IMR-90 (cell line): ENCODE measurements at regions not wholly inside any gene's neighbourhood (a gene's known extent, or its start where the extent isn't known, plus 50 kb on each side); places are given as distances from the start of the nearest gene placed in this dataset.
A peak's percentile ranks its signal among the peaks of the same experiment; 100 is the strongest.

Source experiments
- ATAC-seq: fragments of 200-7000 bp; cut with Tn5 transposase; 2 replicates; pipeline ENCODE4 v1.9.1; 2020; ENCODE audit warnings: low read depth, mild to moderate bottlenecking, moderate library complexity
- BruUV-seq: library from RNA; stranded (reverse); fragments of 400-500 nt; replicated peaks from 2 replicates; lab custom pipeline; 2021; lab: Mats Ljungman, UMichigan
- CTCF ChIA-PET: fragments of 300-600 bp; formaldehyde crosslinking; extraction: SDS; loops from one replicate; lab custom pipeline; 2021; ENCODE audit warnings: antibody characterized with exemption; lab: Yijun Ruan, JAX
- POLR2A ChIA-PET: fragments of 300-600 bp; sonication (Branson Sonifier 250); formaldehyde crosslinking; loops from one replicate; lab custom pipeline; 2022; ENCODE audit warnings: antibody characterized with exemption; ENCODE audit not compliant: unreplicated experiment; lab: Charles Lee
- DNase-seq: peaks from one replicate; pipeline ENCODE4 v3.0.0; 2013
- H2AFZ ChIP-seq: replicated peaks from 2 replicates; pipeline ENCODE3; 2013; ENCODE audit warnings: low read length, mild to moderate bottlenecking; ENCODE audit not compliant: poor library complexity
- H2AK5ac ChIP-seq: 2 replicates; pipeline ENCODE4 v1.6.1; 2013; ENCODE audit warnings: low read depth, low read length, inconsistent platforms
- H2AK9ac ChIP-seq: replicated peaks from 2 replicates; pipeline ENCODE3; 2013; ENCODE audit warnings: mild to moderate bottlenecking, low read depth, low read length, moderate library complexity; ENCODE audit not compliant: poor library complexity
- H2BK120ac ChIP-seq: 2 replicates; pipeline ENCODE4 v1.6.1; 2013; ENCODE audit warnings: low read depth, low read length, inconsistent platforms
- H2BK15ac ChIP-seq: 3 replicates; pipeline ENCODE4 v1.6.1; 2013; ENCODE audit warnings: low read depth, low read length, inconsistent platforms
- H2BK20ac ChIP-seq: 2 replicates; pipeline ENCODE4 v1.6.1; 2013; ENCODE audit warnings: low read depth, mild to moderate bottlenecking, inconsistent platforms, low read length, moderate library complexity
- H2BK5ac ChIP-seq: 2 replicates; pipeline ENCODE4 v1.6.1; 2013; ENCODE audit warnings: mild to moderate bottlenecking, low read depth, low read length, inconsistent platforms; ENCODE audit not compliant: poor library complexity, severe bottlenecking
- H3K14ac ChIP-seq: replicated peaks from 2 replicates; pipeline ENCODE4 v1.6.1; 2013; ENCODE audit warnings: low read depth, low read length, inconsistent platforms
- H3K18ac ChIP-seq: 2 replicates; pipeline ENCODE4 v1.6.1; 2013; ENCODE audit warnings: low read depth, low read length, control low read depth
- H3K23ac ChIP-seq: 2 replicates; pipeline ENCODE4 v1.6.1; 2013; ENCODE audit warnings: low read depth, low read length, inconsistent platforms
- H3K27ac ChIP-seq: 2 replicates; pipeline ENCODE4 v1.5.1; 2013; ENCODE audit warnings: mild to moderate bottlenecking, control low read depth, low read length; ENCODE audit not compliant: insufficient read depth
- H3K27me3 ChIP-seq: 2 replicates; pipeline ENCODE4 v1.6.1; 2013; ENCODE audit warnings: low read length; ENCODE audit not compliant: control insufficient read depth, insufficient read depth
- H3K36me3 ChIP-seq: 2 replicates; pipeline ENCODE4 v1.6.1; 2013; ENCODE audit warnings: low read length, mixed read lengths; ENCODE audit not compliant: control insufficient read depth, insufficient read depth
- H3K4ac ChIP-seq: 2 replicates; pipeline ENCODE4 v1.6.1; 2013; ENCODE audit warnings: low read depth, low read length, inconsistent platforms
- H3K4me1 ChIP-seq: 2 replicates; pipeline ENCODE4 v1.6.1; 2013; ENCODE audit warnings: low read length, mixed read lengths; ENCODE audit not compliant: control insufficient read depth, insufficient read depth
- H3K4me2 ChIP-seq: 2 replicates; pipeline ENCODE4 v1.6.1; 2013; ENCODE audit warnings: low read depth, mild to moderate bottlenecking, control low read depth, low read length, moderate library complexity
- H3K4me3 ChIP-seq: 2 replicates; pipeline ENCODE4 v1.5.1; 2013; ENCODE audit warnings: low read depth, mild to moderate bottlenecking, control low read depth, low read length, moderate library complexity; ENCODE audit not compliant: insufficient read depth
- H3K56ac ChIP-seq: 2 replicates; pipeline ENCODE4 v1.6.1; 2013; ENCODE audit warnings: low read length, inconsistent platforms; ENCODE audit not compliant: insufficient read depth; ENCODE audit errors: extremely low read depth
- H3K79me1 ChIP-seq, 2 experiments: 2 replicates each; pipeline ENCODE4 v1.6.1; 2013; ENCODE audit warnings: low read length in 2 of 2, inconsistent platforms in 1 of 2, low read depth in 1 of 2
- H3K9ac ChIP-seq: 2 replicates; pipeline ENCODE4 v1.6.1; 2013; ENCODE audit warnings: low read depth, low read length, control low read depth
- H3K9me1 ChIP-seq: 2 replicates; pipeline ENCODE4 v1.6.1; 2013; ENCODE audit warnings: low read length, inconsistent platforms; ENCODE audit not compliant: insufficient read depth
- H3K9me3 ChIP-seq: 2 replicates; pipeline ENCODE4 v1.6.1; 2013; ENCODE audit warnings: low read length; ENCODE audit not compliant: control insufficient read depth, insufficient read depth
- H4K20me1 ChIP-seq: 2 replicates; pipeline ENCODE4 v1.6.1; 2013; ENCODE audit warnings: low read length, inconsistent platforms; ENCODE audit not compliant: insufficient read depth
- H4K5ac ChIP-seq: 2 replicates; pipeline ENCODE4 v1.6.1; 2013; ENCODE audit warnings: mild to moderate bottlenecking, low read depth, low read length, control low read depth
- H4K8ac ChIP-seq, 2 experiments: 2 replicates each; pipeline ENCODE4 v1.6.1; 2013; ENCODE audit warnings: low read depth in 2 of 2, low read length in 2 of 2, control low read depth in 1 of 2, inconsistent platforms in 1 of 2
- H4K91ac ChIP-seq: 2 replicates; pipeline ENCODE4 v1.6.1; 2013; ENCODE audit warnings: low read depth, low read length, inconsistent platforms; ENCODE audit not compliant: insufficient read depth
- BHLHE40 ChIP-seq: fragments of 150-350 bp; IDR thresholded peaks from 2 replicates; pipeline ENCODE4 v1.6.1; 2016; ENCODE audit warnings: mild to moderate bottlenecking, low read depth, low read length
- CEBPB ChIP-seq: IDR thresholded peaks from 2 replicates; pipeline ENCODE4 v1.6.1; 2012; ENCODE audit warnings: low read depth, low read length, improper control_type of control experiment
- CHD1 ChIP-seq: IDR thresholded peaks from 2 replicates; pipeline ENCODE4 v1.6.1; 2012; ENCODE audit warnings: low read depth, low read length, improper control_type of control experiment
- FOS ChIP-seq: fragments of 150-350 bp; IDR thresholded peaks from 2 replicates; pipeline ENCODE4 v1.6.1; 2016; ENCODE audit warnings: low read depth, low read length
- MAFK ChIP-seq: IDR thresholded peaks from 2 replicates; pipeline ENCODE4 v1.6.1; 2012; ENCODE audit warnings: low read depth, low read length, improper control_type of control experiment
- MAZ ChIP-seq: IDR thresholded peaks from 2 replicates; pipeline ENCODE4 v1.6.1; 2012; ENCODE audit warnings: low read depth, mild to moderate bottlenecking, low read length, improper control_type of control experiment, moderate library complexity, borderline replicate concordance
- MXI1 ChIP-seq: IDR thresholded peaks from 2 replicates; pipeline ENCODE4 v1.6.1; 2012; ENCODE audit warnings: low read depth, mild to moderate bottlenecking, low read length, moderate library complexity, borderline replicate concordance
- NFE2L2 ChIP-seq: fragments of 150-350 bp; IDR thresholded peaks from 2 replicates; pipeline ENCODE4 v1.6.1; 2016; ENCODE audit warnings: low read depth, mild to moderate bottlenecking, low read length
- POLR2A ChIP-seq: IDR thresholded peaks from 2 replicates; pipeline ENCODE4 v1.6.1; 2012; ENCODE audit warnings: mild to moderate bottlenecking, low read depth, low read length
- RAD21 ChIP-seq: IDR thresholded peaks from 2 replicates; pipeline ENCODE4 v1.6.1; 2012; ENCODE audit warnings: low read length, improper control_type of control experiment
- RCOR1 ChIP-seq: IDR thresholded peaks from 2 replicates; pipeline ENCODE4 v1.6.1; 2012; ENCODE audit warnings: mild to moderate bottlenecking, low read length, improper control_type of control experiment; ENCODE audit not compliant: insufficient replicate concordance
- RFX5 ChIP-seq: IDR thresholded peaks from 2 replicates; pipeline ENCODE4 v1.8.0; 2012; ENCODE audit warnings: low read depth, mild to moderate bottlenecking, low read length, moderate library complexity
- SMC3 ChIP-seq: fragments of 150-350 bp; IDR thresholded peaks from 2 replicates; pipeline ENCODE4 v1.6.1; 2016; ENCODE audit warnings: low read depth, mild to moderate bottlenecking, antibody characterized with exemption, low read length, moderate library complexity
- WGBS, 2 experiments: methylation state at CpG; one replicate each; pipeline versions ENCODE4 v1.1.5 to v1.1.7; 2013; ENCODE audit warnings: missing lambda C conversion rate in 2 of 2; ENCODE audit not compliant: insufficient read length in 1 of 2; ENCODE audit errors: extremely low coverage in 2 of 2; 5-methylcytosine and 5-hydroxymethylcytosine counted together
- dilution Hi-C: fragments of 300-500 bp; cut with HindIII; formaldehyde crosslinking; loops from one replicate; pipeline ENCODE4 v1.14.3; 2018; ENCODE audit warnings: low sequenced_read_pairs; ENCODE audit not compliant: unreplicated experiment
- in situ Hi-C: fragments of 300-500 bp; cut with MboI; formaldehyde crosslinking; loops from 3 replicates; pipeline ENCODE4 v1.14.3; 2019; ENCODE audit warnings: low sequenced_read_pairs, inconsistent platforms, mixed read lengths
- intact Hi-C: fragments of 100-400 bp; cut with micrococcal nuclease; formaldehyde crosslinking; loops from 2 replicates; pipeline ENCODE4 v1.10.0; 2022
- TF ChIP-seq, protein P1 (sequence below): fragments of 150-350 bp; IDR thresholded peaks from 2 replicates; pipeline ENCODE4 v1.6.1; 2016; ENCODE audit warnings: low read depth, mild to moderate bottlenecking, low read length, moderate library complexity, borderline replicate concordance
- TF ChIP-seq, protein P2 (sequence below): conservative IDR thresholded peaks from 2 replicates; pipeline ENCODE4 v1.5.1; 2012; ENCODE audit warnings: mild to moderate bottlenecking, low read depth, low read length, improper control_type of control experiment
- TF ChIP-seq, protein P3 (sequence below): fragments of 150-350 bp; IDR thresholded peaks from 2 replicates; pipeline ENCODE4 v1.6.1; 2017; ENCODE audit warnings: mild to moderate bottlenecking, antibody characterized with exemption, low read length, low read depth

DNA sequence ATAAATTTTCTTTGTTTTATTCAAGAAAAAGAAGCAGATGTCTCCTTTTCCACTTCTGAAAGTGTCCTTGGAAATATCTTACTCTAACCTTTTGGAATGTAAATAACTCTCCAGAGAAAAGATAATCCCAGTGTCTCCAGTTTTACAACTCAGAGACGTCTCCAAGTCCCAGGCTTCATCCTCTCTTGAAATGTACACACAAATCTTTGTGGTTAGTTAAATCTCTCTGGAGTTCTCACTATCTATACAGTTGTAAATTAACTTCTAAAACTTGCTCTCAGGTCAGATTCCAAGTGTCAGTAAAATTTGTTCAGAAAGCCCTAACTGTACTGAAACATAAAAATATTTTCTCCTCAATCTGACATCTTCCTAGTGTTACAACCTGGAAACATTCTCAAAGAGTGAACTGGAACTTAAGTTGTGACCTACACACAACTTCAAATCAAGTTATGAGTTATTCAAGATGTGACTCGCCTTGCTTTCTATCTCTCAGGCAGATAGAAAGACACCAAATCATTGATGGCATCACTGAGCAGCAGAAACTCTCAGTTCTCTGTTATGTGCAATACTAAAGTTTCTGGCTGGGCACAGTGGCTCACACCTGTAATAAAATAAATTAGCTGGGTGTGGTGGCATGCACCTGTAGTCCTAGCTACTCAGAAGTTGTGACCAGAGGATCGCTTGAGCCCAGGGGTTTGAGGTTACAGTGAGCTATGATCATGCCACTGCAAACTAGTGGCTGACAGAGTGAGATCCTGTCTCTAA lies 284.2 kb downstream of the RCHY1 start:
- peak; percentile 7 for DNase-seq
- H2AK9ac ChIP-seq: no peak overlapping the region
- H3K27ac ChIP-seq: no peak overlapping the region
- H3K9me3 ChIP-seq: no peaks in the 10 kb centered on the region
- H4K20me1 ChIP-seq: no peaks in the 10 kb centered on the region
- no peak overlapping the region for H3K4me2 ChIP-seq
- H3K36me3 ChIP-seq: no peaks in the 10 kb centered on the region
- H3K23ac ChIP-seq: no peak overlapping the region
- H4K5ac ChIP-seq: no peak overlapping the region
- H3K4me1 ChIP-seq: no peaks in the 10 kb centered on the region
- no peak overlapping the region for H2BK20ac ChIP-seq
- H4K91ac ChIP-seq: no peak overlapping the region
- dilution Hi-C loops: no loop called here
- no peak overlapping the region for H2AFZ ChIP-seq
- intact Hi-C loops: no loop called here
- no CpG with 5 or more reads among the region's 3 CpGs for WGBS, 2 experiments
- in situ Hi-C loops: no loop called here
- no peaks in the 10 kb centered on the region for H3K27me3 ChIP-seq
- no peak overlapping the region for H3K14ac ChIP-seq
- no peak overlapping the region for H3K4me3 ChIP-seq
- no peaks in the 10 kb centered on the region for H3K9me1 ChIP-seq
- no peak overlapping the region for H3K9ac ChIP-seq
- H3K79me1 ChIP-seq: no peaks in the 10 kb centered on the region
- ChIA-PET POLR2A (no interaction called here), CTCF (interaction anchor here (0.6 kb wide), 1 partner anchor 19 kb away, joined by 4 read pairs; no protein-coding TSS in a partner anchor)
- BruUV-seq: no TSS peak
- no peak overlapping the region for H4K8ac ChIP-seq
- no peak overlapping the region for H2BK5ac ChIP-seq
- no peak overlapping the region for H2AK5ac ChIP-seq
- no peak overlapping the region for H3K4ac ChIP-seq
- no peak overlapping the region for H2BK120ac ChIP-seq
- no peak overlapping the region for H3K56ac ChIP-seq
- ATAC-seq: peak; percentile 53
- no peak overlapping the region for H2BK15ac ChIP-seq
- no peak for TF ChIP-seq RAD21
- no peak for TF ChIP-seq RCOR1
- no peak for TF ChIP-seq RFX5
- no peak for TF ChIP-seq BHLHE40
- no peak for TF ChIP-seq SMC3
- no peak for TF ChIP-seq POLR2A
- TF ChIP-seq FOS: no peak
- no peak for TF ChIP-seq CHD1
- TF ChIP-seq, protein P1, sequence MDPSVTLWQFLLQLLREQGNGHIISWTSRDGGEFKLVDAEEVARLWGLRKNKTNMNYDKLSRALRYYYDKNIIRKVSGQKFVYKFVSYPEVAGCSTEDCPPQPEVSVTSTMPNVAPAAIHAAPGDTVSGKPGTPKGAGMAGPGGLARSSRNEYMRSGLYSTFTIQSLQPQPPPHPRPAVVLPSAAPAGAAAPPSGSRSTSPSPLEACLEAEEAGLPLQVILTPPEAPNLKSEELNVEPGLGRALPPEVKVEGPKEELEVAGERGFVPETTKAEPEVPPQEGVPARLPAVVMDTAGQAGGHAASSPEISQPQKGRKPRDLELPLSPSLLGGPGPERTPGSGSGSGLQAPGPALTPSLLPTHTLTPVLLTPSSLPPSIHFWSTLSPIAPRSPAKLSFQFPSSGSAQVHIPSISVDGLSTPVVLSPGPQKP: no peak
- no peak for TF ChIP-seq MAFK
- TF ChIP-seq MXI1: no peak
- no peak for TF ChIP-seq NFE2L2
- no peak for TF ChIP-seq CEBPB
- no peak for TF ChIP-seq MAZ
- TF ChIP-seq, protein P2, sequence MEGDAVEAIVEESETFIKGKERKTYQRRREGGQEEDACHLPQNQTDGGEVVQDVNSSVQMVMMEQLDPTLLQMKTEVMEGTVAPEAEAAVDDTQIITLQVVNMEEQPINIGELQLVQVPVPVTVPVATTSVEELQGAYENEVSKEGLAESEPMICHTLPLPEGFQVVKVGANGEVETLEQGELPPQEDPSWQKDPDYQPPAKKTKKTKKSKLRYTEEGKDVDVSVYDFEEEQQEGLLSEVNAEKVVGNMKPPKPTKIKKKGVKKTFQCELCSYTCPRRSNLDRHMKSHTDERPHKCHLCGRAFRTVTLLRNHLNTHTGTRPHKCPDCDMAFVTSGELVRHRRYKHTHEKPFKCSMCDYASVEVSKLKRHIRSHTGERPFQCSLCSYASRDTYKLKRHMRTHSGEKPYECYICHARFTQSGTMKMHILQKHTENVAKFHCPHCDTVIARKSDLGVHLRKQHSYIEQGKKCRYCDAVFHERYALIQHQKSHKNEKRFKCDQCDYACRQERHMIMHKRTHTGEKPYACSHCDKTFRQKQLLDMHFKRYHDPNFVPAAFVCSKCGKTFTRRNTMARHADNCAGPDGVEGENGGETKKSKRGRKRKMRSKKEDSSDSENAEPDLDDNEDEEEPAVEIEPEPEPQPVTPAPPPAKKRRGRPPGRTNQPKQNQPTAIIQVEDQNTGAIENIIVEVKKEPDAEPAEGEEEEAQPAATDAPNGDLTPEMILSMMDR: no peak
- TF ChIP-seq, protein P3, sequence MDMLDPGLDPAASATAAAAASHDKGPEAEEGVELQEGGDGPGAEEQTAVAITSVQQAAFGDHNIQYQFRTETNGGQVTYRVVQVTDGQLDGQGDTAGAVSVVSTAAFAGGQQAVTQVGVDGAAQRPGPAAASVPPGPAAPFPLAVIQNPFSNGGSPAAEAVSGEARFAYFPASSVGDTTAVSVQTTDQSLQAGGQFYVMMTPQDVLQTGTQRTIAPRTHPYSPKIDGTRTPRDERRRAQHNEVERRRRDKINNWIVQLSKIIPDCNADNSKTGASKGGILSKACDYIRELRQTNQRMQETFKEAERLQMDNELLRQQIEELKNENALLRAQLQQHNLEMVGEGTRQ: no peak
- no peak overlapping the region for H3K18ac ChIP-seq
